ENCODE measurements at regions not wholly inside any gene's neighbourhood (a gene's known extent, or its start where the extent isn't known, plus 50 kb on each side); places are given as distances from the start of the nearest gene placed in this dataset.
"Not testable (repeated sequence)": the region's sequence is repeated elsewhere in the genome, so short reads cannot be mapped to it uniquely, and the experiment has no call there.

- Histone ChIP-seq H3K9me3 (ENCODE audit: control insufficient read depth in 1 of 2, low read length in 2 of 2) (no peaks in the 10 kb centered on the region), H3K27me3 (ENCODE audit: low read depth, low read length) (no peaks in the 10 kb centered on the region), H3K27ac (ENCODE audit: low read length) (no peak overlapping the region), H3K4me3 (ENCODE audit: low read depth in 1 of 2, low read length in 2 of 2) (no peak overlapping the region), H3K36me3 (ENCODE audit: control insufficient read depth in 1 of 2, insufficient read depth in 2 of 2, low read length in 2 of 2) (no peaks in the 10 kb centered on the region), H3K4me1 (ENCODE audit: control insufficient read depth in 1 of 2, insufficient read depth in 2 of 2, low read length in 2 of 2) (no peaks in the 10 kb centered on the region)
Measured at GRCh38 chr5:93359296-93359959, 221.6 kb downstream of the NR2F1-AS1 start.

GRCh38 chr5:93358176-93358575 is 222.8 kb downstream of the NR2F1-AS1 start:
- Histone ChIP-seq H3K4me1 (ENCODE audit: control insufficient read depth in 1 of 2, insufficient read depth in 2 of 2, low read length in 2 of 2) (no peaks in the 10 kb centered on the region), H3K9me3 (ENCODE audit: control insufficient read depth in 1 of 2, low read length in 2 of 2) (no peaks in the 10 kb centered on the region), H3K27me3 (ENCODE audit: low read depth, low read length) (no peaks in the 10 kb centered on the region), H3K4me3 (ENCODE audit: low read depth in 1 of 2, low read length in 2 of 2) (no peak overlapping the region), H3K36me3 (ENCODE audit: control insufficient read depth in 1 of 2, insufficient read depth in 2 of 2, low read length in 2 of 2) (no peaks in the 10 kb centered on the region), H3K27ac (ENCODE audit: low read length) (no peak overlapping the region)

- Histone ChIP-seq H3K9me3 (ENCODE audit: control insufficient read depth in 1 of 2, low read length in 2 of 2) (no peaks in the 10 kb centered on the region), H3K27me3 (ENCODE audit: low read depth, low read length) (no peaks in the 10 kb centered on the region), H3K4me3 (ENCODE audit: low read depth in 1 of 2, low read length in 2 of 2) (no peak overlapping the region), H3K36me3 (ENCODE audit: control insufficient read depth in 1 of 2, insufficient read depth in 2 of 2, low read length in 2 of 2) (no peaks in the 10 kb centered on the region), H3K27ac (ENCODE audit: low read length) (no peak overlapping the region), H3K4me1 (ENCODE audit: control insufficient read depth in 1 of 2, insufficient read depth in 2 of 2, low read length in 2 of 2) (no peaks in the 10 kb centered on the region)
Measured at GRCh38 chr5:93357686-93358085, 223.3 kb downstream of the NR2F1-AS1 start.

- Histone ChIP-seq H3K27me3 (ENCODE audit: low read depth, low read length) (no peaks in the 10 kb centered on the region), H3K9me3 (ENCODE audit: control insufficient read depth in 1 of 2, low read length in 2 of 2) (no peaks in the 10 kb centered on the region), H3K27ac (ENCODE audit: low read length) (no peak overlapping the region), H3K4me3 (ENCODE audit: low read depth in 1 of 2, low read length in 2 of 2) (no peak overlapping the region), H3K4me1 (ENCODE audit: control insufficient read depth in 1 of 2, insufficient read depth in 2 of 2, low read length in 2 of 2) (no peaks in the 10 kb centered on the region), H3K36me3 (ENCODE audit: control insufficient read depth in 1 of 2, insufficient read depth in 2 of 2, low read length in 2 of 2) (no peaks in the 10 kb centered on the region)
Measured at GRCh38 chr5:93355691-93356090, 225.3 kb downstream of the NR2F1-AS1 start.

GRCh38 chr5:93352186-93352585 is 228.8 kb downstream of the NR2F1-AS1 start:
- Histone ChIP-seq H3K4me3 (ENCODE audit: low read depth in 1 of 2, low read length in 2 of 2) (no peak overlapping the region), H3K9me3 (ENCODE audit: control insufficient read depth in 1 of 2, low read length in 2 of 2) (no peaks in the 10 kb centered on the region), H3K36me3 (ENCODE audit: control insufficient read depth in 1 of 2, insufficient read depth in 2 of 2, low read length in 2 of 2) (no peaks in the 10 kb centered on the region), H3K4me1 (ENCODE audit: control insufficient read depth in 1 of 2, insufficient read depth in 2 of 2, low read length in 2 of 2) (no peaks in the 10 kb centered on the region), H3K27ac (ENCODE audit: low read length) (no peak overlapping the region), H3K27me3 (ENCODE audit: low read depth, low read length) (no peaks in the 10 kb centered on the region)

GRCh38 chr5:93349613-93350012 is 231.4 kb downstream of the NR2F1-AS1 start:
- H3K9me3 ChIP-seq (ENCODE audit: control insufficient read depth in 1 of 2, low read length in 2 of 2): no peaks in the 10 kb centered on the region
- no peaks in the 10 kb centered on the region for H3K4me1 ChIP-seq (ENCODE audit: control insufficient read depth in 1 of 2, insufficient read depth in 2 of 2, low read length in 2 of 2)
- H3K27ac ChIP-seq (ENCODE audit: low read length): no peak overlapping the region
- no peaks in the 10 kb centered on the region for H3K36me3 ChIP-seq (ENCODE audit: control insufficient read depth in 1 of 2, insufficient read depth in 2 of 2, low read length in 2 of 2)
- no peak overlapping the region for H3K4me3 ChIP-seq (ENCODE audit: low read depth in 1 of 2, low read length in 2 of 2)
- no peaks in the 10 kb centered on the region for H3K27me3 ChIP-seq (ENCODE audit: low read depth, low read length)

GRCh38 chr5:93348231-93348630 is 232.8 kb downstream of the NR2F1-AS1 start:
- no peaks in the 10 kb centered on the region for H3K9me3 ChIP-seq (ENCODE audit: control insufficient read depth in 1 of 2, low read length in 2 of 2)
- H3K27ac ChIP-seq (ENCODE audit: low read length): no peak overlapping the region
- no peaks in the 10 kb centered on the region for H3K4me1 ChIP-seq (ENCODE audit: control insufficient read depth in 1 of 2, insufficient read depth in 2 of 2, low read length in 2 of 2)
- H3K4me3 ChIP-seq (ENCODE audit: low read depth in 1 of 2, low read length in 2 of 2): no peak overlapping the region
- H3K27me3 ChIP-seq (ENCODE audit: low read depth, low read length): no peaks in the 10 kb centered on the region
- no peaks in the 10 kb centered on the region for H3K36me3 ChIP-seq (ENCODE audit: control insufficient read depth in 1 of 2, insufficient read depth in 2 of 2, low read length in 2 of 2)

GRCh38 chr5:93346850-93347249 is 234.2 kb downstream of the NR2F1-AS1 start:
- not testable (repeated sequence) for H3K4me3 ChIP-seq (ENCODE audit: low read depth in 1 of 2, low read length in 2 of 2); H3K9me3 ChIP-seq (ENCODE audit: control insufficient read depth in 1 of 2, low read length in 2 of 2); H3K27me3 ChIP-seq (ENCODE audit: low read depth, low read length); H3K4me1 ChIP-seq (ENCODE audit: control insufficient read depth in 1 of 2, insufficient read depth in 2 of 2, low read length in 2 of 2); H3K27ac ChIP-seq (ENCODE audit: low read length); H3K36me3 ChIP-seq (ENCODE audit: control insufficient read depth in 1 of 2, insufficient read depth in 2 of 2, low read length in 2 of 2)

- H3K36me3 ChIP-seq (ENCODE audit: control insufficient read depth in 1 of 2, insufficient read depth in 2 of 2, low read length in 2 of 2): no peaks in the 10 kb centered on the region
- H3K4me1 ChIP-seq (ENCODE audit: control insufficient read depth in 1 of 2, insufficient read depth in 2 of 2, low read length in 2 of 2): no peaks in the 10 kb centered on the region
- no peaks in the 10 kb centered on the region for H3K27me3 ChIP-seq (ENCODE audit: low read depth, low read length)
- no peak overlapping the region for H3K4me3 ChIP-seq (ENCODE audit: low read depth in 1 of 2, low read length in 2 of 2)
- no peaks in the 10 kb centered on the region for H3K9me3 ChIP-seq (ENCODE audit: control insufficient read depth in 1 of 2, low read length in 2 of 2)
- H3K27ac ChIP-seq (ENCODE audit: low read length): no peak overlapping the region
Measured at GRCh38 chr5:93346301-93346700, 234.7 kb downstream of the NR2F1-AS1 start.

- Histone ChIP-seq H3K27ac (ENCODE audit: low read length) (no peak overlapping the region), H3K36me3 (ENCODE audit: control insufficient read depth in 1 of 2, insufficient read depth in 2 of 2, low read length in 2 of 2) (no peaks in the 10 kb centered on the region), H3K4me3 (ENCODE audit: low read depth in 1 of 2, low read length in 2 of 2) (no peak overlapping the region), H3K27me3 (ENCODE audit: low read depth, low read length) (no peaks in the 10 kb centered on the region), H3K9me3 (ENCODE audit: control insufficient read depth in 1 of 2, low read length in 2 of 2) (no peaks in the 10 kb centered on the region), H3K4me1 (ENCODE audit: control insufficient read depth in 1 of 2, insufficient read depth in 2 of 2, low read length in 2 of 2) (no peaks in the 10 kb centered on the region)
Measured at GRCh38 chr5:93343570-93343969, 237.4 kb downstream of the NR2F1-AS1 start.

GRCh38 chr5:93342563-93343061 is 238.4 kb downstream of the NR2F1-AS1 start:
- no peak overlapping the region for H3K4me3 ChIP-seq (ENCODE audit: low read depth in 1 of 2, low read length in 2 of 2)
- no peaks in the 10 kb centered on the region for H3K27me3 ChIP-seq (ENCODE audit: low read depth, low read length)
- H3K27ac ChIP-seq (ENCODE audit: low read length): no peak overlapping the region
- H3K36me3 ChIP-seq (ENCODE audit: control insufficient read depth in 1 of 2, insufficient read depth in 2 of 2, low read length in 2 of 2): no peaks in the 10 kb centered on the region
- H3K4me1 ChIP-seq (ENCODE audit: control insufficient read depth in 1 of 2, insufficient read depth in 2 of 2, low read length in 2 of 2): no peaks in the 10 kb centered on the region
- H3K9me3 ChIP-seq (ENCODE audit: control insufficient read depth in 1 of 2, low read length in 2 of 2): no peaks in the 10 kb centered on the region

- Histone ChIP-seq H3K27ac (ENCODE audit: low read length) (no peak overlapping the region), H3K9me3 (ENCODE audit: control insufficient read depth in 1 of 2, low read length in 2 of 2) (no peaks in the 10 kb centered on the region), H3K4me3 (ENCODE audit: low read depth in 1 of 2, low read length in 2 of 2) (no peak overlapping the region), H3K36me3 (ENCODE audit: control insufficient read depth in 1 of 2, insufficient read depth in 2 of 2, low read length in 2 of 2) (no peaks in the 10 kb centered on the region), H3K27me3 (ENCODE audit: low read depth, low read length) (no peaks in the 10 kb centered on the region), H3K4me1 (ENCODE audit: control insufficient read depth in 1 of 2, insufficient read depth in 2 of 2, low read length in 2 of 2) (no peaks in the 10 kb centered on the region)
Measured at GRCh38 chr5:93340881-93341280, 240.1 kb downstream of the NR2F1-AS1 start.
